OCI-LY3 (cell line): ENCODE measurements at regions not wholly inside any gene's neighbourhood (a gene's known extent, or its start where the extent isn't known, plus 50 kb on each side); places are given as distances from the start of the nearest gene placed in this dataset.

Source experiments
- H2AFZ ChIP-seq: fragments of 200-600, 300-600 bp; shearing (Covaris generic); 2 replicates; pipeline ENCODE4 v1.6.0; 2014; ENCODE audit warnings: antibody characterized with exemption, low read depth, low read length
- H3K27ac ChIP-seq: fragments of 200-600, 300-600 bp; sonication (generic); 2 replicates; pipeline ENCODE4 v1.5.1; 2014; ENCODE audit warnings: mild to moderate bottlenecking, low read length, moderate library complexity, mixed read lengths
- H3K27me3 ChIP-seq: fragments of 200-600, 300-600 bp; sonication (generic); 2 replicates; pipeline ENCODE4 v1.6.1; 2014; ENCODE audit warnings: low read depth, low read length, mixed read lengths
- H3K36me3 ChIP-seq: fragments of 200-600, 300-600 bp; sonication (generic); replicated peaks from 2 replicates; pipeline ENCODE3; 2014; ENCODE audit warnings: low read depth, low read length, mixed read lengths
- H3K4me1 ChIP-seq: fragments of 300-600, 200-600 bp; sonication (generic); 2 replicates; pipeline ENCODE4 v1.6.1; 2014; ENCODE audit warnings: low read length, mixed read lengths
- H3K4me2 ChIP-seq: fragments of 200-600, 300-600 bp; sonication (generic); 2 replicates; pipeline ENCODE4 v1.6.1; 2014; ENCODE audit warnings: low read length, mixed read lengths
- H3K4me3 ChIP-seq: fragments of 300-600, 200-600 bp; sonication (generic); 2 replicates; pipeline ENCODE4 v1.5.1; 2014; ENCODE audit warnings: antibody characterized with exemption, mild to moderate bottlenecking, low read length, moderate library complexity
- H3K79me2 ChIP-seq: fragments of 300-600, 200-600 bp; shearing (Covaris generic); 2 replicates; pipeline ENCODE4 v1.6.1; 2014; ENCODE audit warnings: mild to moderate bottlenecking, low read length, mixed read lengths
- H3K9ac ChIP-seq: fragments of 300-600, 200-600 bp; shearing (Covaris generic); 2 replicates; pipeline ENCODE4 v1.6.0; 2014; ENCODE audit warnings: mild to moderate bottlenecking, low read length, moderate library complexity
- H3K9me3 ChIP-seq: fragments of 200-600, 300-600 bp; shearing (Covaris generic); 2 replicates; pipeline ENCODE4 v1.6.1; 2014; ENCODE audit warnings: low read length, mixed read lengths; ENCODE audit not compliant: insufficient read depth
- H4K20me1 ChIP-seq: fragments of 200-600, 300-600 bp; sonication (generic); 2 replicates; pipeline ENCODE4 v1.6.1; 2016; ENCODE audit warnings: low read length, mixed read lengths; ENCODE audit not compliant: insufficient read depth
- EZH2phosphoT487 ChIP-seq: fragments of 200-600 bp; shearing (Covaris generic); IDR thresholded peaks from 2 replicates; pipeline ENCODE4 v1.6.1; 2018; ENCODE audit warnings: antibody characterized with exemption, mixed run types, low read depth
- TF ChIP-seq, protein P1 (sequence below): fragments of 200-600, 300-600 bp; sonication (generic); IDR thresholded peaks from 2 replicates; pipeline ENCODE4 v1.5.1; 2014; ENCODE audit warnings: antibody characterized with exemption, low read length, low read depth

DNA sequence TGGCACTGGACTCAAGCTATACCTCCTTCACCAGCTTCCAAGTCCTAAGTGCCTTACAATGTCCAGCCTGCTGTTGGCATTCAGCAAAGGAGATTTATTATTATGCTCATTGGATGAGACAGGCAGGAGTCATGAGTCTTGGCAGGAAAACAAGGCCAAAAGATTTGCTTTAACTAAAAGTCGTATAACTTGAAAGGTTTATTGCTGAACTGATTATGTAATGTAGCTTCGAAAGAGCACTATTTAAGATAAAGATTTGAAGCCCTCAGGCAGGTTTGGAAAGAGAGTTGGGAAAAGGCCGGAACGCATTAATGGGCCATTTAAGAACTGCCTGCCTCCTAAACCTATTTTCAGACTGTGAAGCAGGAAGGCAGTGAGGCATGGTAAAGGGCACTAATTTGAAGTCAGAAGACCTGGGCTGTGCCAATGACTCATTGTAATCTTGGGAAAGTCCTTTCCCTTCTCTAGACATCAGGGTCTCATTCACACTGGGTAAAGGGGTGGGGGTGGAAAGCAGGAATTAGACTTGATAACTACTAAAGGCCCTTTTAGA, 280.5 kb upstream of the EDA2R start:
- Histone ChIP-seq H3K9me3 (no peaks in the 10 kb centered on the region), H3K79me2 (no peaks in the 10 kb centered on the region), H3K4me2 (no peak overlapping the region), H3K9ac (no peak overlapping the region), H4K20me1 (no peaks in the 10 kb centered on the region), H2AFZ (no peak overlapping the region), H3K27ac (no peak overlapping the region), H3K27me3 (no peaks in the 10 kb centered on the region), H3K4me3 (no peak overlapping the region), H3K4me1 (no peaks in the 10 kb centered on the region), H3K36me3 (no peaks in the 10 kb centered on the region)
- no peak for TF ChIP-seq EZH2phosphoT487
- TF ChIP-seq, protein P1, sequence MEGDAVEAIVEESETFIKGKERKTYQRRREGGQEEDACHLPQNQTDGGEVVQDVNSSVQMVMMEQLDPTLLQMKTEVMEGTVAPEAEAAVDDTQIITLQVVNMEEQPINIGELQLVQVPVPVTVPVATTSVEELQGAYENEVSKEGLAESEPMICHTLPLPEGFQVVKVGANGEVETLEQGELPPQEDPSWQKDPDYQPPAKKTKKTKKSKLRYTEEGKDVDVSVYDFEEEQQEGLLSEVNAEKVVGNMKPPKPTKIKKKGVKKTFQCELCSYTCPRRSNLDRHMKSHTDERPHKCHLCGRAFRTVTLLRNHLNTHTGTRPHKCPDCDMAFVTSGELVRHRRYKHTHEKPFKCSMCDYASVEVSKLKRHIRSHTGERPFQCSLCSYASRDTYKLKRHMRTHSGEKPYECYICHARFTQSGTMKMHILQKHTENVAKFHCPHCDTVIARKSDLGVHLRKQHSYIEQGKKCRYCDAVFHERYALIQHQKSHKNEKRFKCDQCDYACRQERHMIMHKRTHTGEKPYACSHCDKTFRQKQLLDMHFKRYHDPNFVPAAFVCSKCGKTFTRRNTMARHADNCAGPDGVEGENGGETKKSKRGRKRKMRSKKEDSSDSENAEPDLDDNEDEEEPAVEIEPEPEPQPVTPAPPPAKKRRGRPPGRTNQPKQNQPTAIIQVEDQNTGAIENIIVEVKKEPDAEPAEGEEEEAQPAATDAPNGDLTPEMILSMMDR: no peak

- H2AFZ ChIP-seq: no peak overlapping the region
- H3K27me3 ChIP-seq: no peaks in the 10 kb centered on the region
- H3K4me2 ChIP-seq: no peak overlapping the region
- no peak overlapping the region for H3K9ac ChIP-seq
- no peaks in the 10 kb centered on the region for H4K20me1 ChIP-seq
- TF ChIP-seq, protein P1: no peak
- no peak for TF ChIP-seq EZH2phosphoT487
- H3K79me2 ChIP-seq: no peaks in the 10 kb centered on the region
- H3K27ac ChIP-seq: no peak overlapping the region
- H3K4me1 ChIP-seq: no peaks in the 10 kb centered on the region
- H3K36me3 ChIP-seq: no peaks in the 10 kb centered on the region
- no peak overlapping the region for H3K4me3 ChIP-seq
- no peaks in the 10 kb centered on the region for H3K9me3 ChIP-seq
Observed at GRCh38 chrX:66918511-66918910, 279.6 kb upstream of the EDA2R start.

DNA sequence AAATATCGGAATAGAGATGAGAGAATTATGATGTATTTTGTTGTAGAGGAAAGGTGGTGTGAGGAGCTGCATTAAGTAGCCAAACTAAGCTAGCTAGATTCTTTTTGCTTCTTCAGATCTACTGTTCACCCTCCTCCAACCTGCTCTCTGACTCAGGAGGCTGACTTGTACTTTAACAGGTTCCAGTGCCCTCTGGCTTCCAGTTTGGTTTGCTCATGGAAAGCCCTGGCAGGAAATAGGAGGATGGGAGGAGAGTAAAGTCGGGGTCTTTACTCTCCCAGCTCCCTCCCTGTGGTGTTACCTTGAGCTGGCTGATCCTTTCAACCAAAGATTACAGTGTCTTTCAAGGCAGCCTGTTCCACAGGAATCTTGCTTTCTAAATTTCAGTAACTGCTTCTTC, 277.0 kb upstream of the EDA2R start:
- Histone ChIP-seq H3K36me3 (no peaks in the 10 kb centered on the region), H3K9me3 (no peaks in the 10 kb centered on the region)
- TF ChIP-seq, protein P1: no peak
- no peak for TF ChIP-seq EZH2phosphoT487

GRCh38 chrX:66914080-66914479, 275.2 kb upstream of the EDA2R start:
- Histone ChIP-seq H3K4me2 (no peak overlapping the region), H3K9ac (no peak overlapping the region), H3K4me1 (no peaks in the 10 kb centered on the region), H2AFZ (no peak overlapping the region), H3K79me2 (no peaks in the 10 kb centered on the region), H3K36me3 (no peaks in the 10 kb centered on the region), H3K27me3 (no peaks in the 10 kb centered on the region), H3K4me3 (no peak overlapping the region), H4K20me1 (no peaks in the 10 kb centered on the region), H3K9me3 (no peaks in the 10 kb centered on the region), H3K27ac (no peak overlapping the region)
- TF ChIP-seq, protein P1: no peak
- no peak for TF ChIP-seq EZH2phosphoT487

More for the DNA sequence above, 277.0 kb upstream of the EDA2R start:
- no peak overlapping the region for H3K4me3 ChIP-seq
- H3K4me2 ChIP-seq: no peak overlapping the region
- H2AFZ ChIP-seq: no peak overlapping the region
- H3K27me3 ChIP-seq: no peaks in the 10 kb centered on the region
- no peak overlapping the region for H3K9ac ChIP-seq
- H3K27ac ChIP-seq: no peak overlapping the region
- no peaks in the 10 kb centered on the region for H4K20me1 ChIP-seq
- no peaks in the 10 kb centered on the region for H3K4me1 ChIP-seq
- no peaks in the 10 kb centered on the region for H3K79me2 ChIP-seq
